Stimulated activated CD4-positive, alpha-beta T cell treated with anti-CD3 and anti-CD28 coated beads, Interleukin-4, amount 100 ng/mL, for 4 hours (primary cell): ENCODE measurements at regions not wholly inside any gene's neighbourhood (a gene's known extent, or its start where the extent isn't known, plus 50 kb on each side); places are given as distances from the start of the nearest gene placed in this dataset.
"Not testable (repeated sequence)": the region's sequence is repeated elsewhere in the genome, so short reads cannot be mapped to it uniquely, and the experiment has no call there.

ENCODE experiments used
- DNase-seq, 2 experiments: peaks; one replicate each; pipeline ENCODE4 v3.0.0-alpha.2; 2020

- DNase-seq: peak in 1 of 2 experiments; percentile 8
These were observed 100.8 kb downstream of the ABCC12 start for GRCh38 chr16:48054881-48055601.

- no peak for DNase-seq
These were observed 102.4 kb downstream of the ABCC12 start for GRCh38 chr16:48053418-48053745.

GRCh38 chr16:48052731-48053417 is 102.9 kb downstream of the ABCC12 start:
- no peak for DNase-seq

GRCh38 chr16:48050871-48051270 is 104.9 kb downstream of the ABCC12 start:
- DNase-seq: no peak

GRCh38 chr16:48049847-48050246 is 105.9 kb downstream of the ABCC12 start:
- DNase-seq: no peak

DNA sequence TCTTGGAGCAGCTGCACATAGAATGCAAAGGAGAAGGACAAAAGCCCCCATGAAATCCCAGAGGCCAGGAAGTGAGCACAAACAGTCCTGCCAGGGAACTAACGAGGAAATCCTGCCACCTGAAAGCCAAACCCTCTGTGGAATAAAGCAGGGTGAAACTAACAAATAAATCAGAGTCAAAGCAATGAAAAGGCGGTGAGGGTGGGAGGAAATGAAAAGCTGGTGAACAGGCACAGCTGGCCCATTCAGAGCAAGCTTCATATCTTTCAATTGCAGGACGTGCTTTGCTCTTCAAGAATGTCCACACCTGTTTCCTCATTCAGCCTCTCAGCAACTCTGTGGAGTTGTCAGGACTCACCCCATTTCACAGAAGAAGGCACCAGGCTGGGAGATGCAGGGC is 108.1 kb downstream of the ABCC12 start:
- DNase-seq: no peak

- no peak for DNase-seq
These were observed 108.6 kb downstream of the ABCC12 start for GRCh38 chr16:48047241-48047640.

- no peak for DNase-seq
These were observed 111.7 kb downstream of the ABCC12 start for GRCh38 chr16:48044117-48044516.

DNA sequence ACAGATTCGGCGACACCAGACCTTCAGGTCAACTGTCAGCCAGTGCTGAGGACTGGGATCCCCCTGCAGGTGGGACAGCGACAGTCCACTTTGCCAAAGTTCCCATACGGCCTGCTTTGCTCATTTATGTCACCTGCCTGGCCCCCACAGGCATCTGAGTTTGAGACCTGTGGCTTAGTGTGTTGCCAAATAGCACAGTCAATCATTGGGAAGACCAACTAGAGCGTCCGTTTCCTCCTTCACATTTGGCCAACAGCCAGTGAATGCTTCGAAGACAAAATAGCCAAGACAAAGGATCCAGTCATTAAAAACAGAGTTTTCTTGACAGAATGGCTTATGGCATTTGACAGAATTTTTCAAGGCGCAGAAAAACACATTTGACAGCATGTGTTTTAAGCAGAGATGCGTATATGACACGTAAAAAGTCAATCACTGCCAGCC is 113.8 kb downstream of the ABCC12 start:
- DNase-seq: no peak

DNA sequence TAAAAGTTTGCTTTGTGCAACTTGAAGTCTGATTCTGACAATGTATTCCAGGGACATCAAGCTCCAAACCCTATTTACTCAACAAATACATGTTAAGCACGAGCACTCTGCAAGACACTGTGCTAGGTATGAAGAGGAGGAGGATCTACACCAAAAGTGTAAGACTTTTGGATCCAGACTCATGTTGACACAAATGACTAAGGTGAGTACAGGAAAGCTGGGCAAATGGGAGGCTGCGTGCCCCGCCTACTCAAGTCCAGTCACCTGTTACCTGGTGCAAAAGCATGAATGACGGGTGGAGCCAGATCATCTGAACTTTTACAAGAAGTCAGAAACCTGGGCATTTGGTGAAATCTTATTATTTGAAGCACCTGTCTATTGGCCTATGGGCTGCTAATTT is 120.7 kb downstream of the ABCC12 start:
- no peak for DNase-seq

GRCh38 chr16:48030926-48031325 is 124.9 kb downstream of the ABCC12 start:
- no peak for DNase-seq

- DNase-seq: no peak
These were observed 126.0 kb downstream of the ABCC12 start for GRCh38 chr16:48029768-48030167.

- DNase-seq: no peak
These were observed 130.4 kb downstream of the ABCC12 start for GRCh38 chr16:48025359-48025758.

- DNase-seq: no peak
These were observed 131.8 kb downstream of the ABCC12 start for GRCh38 chr16:48024042-48024441.

GRCh38 chr16:48022496-48022895 is 133.3 kb downstream of the ABCC12 start:
- no peak for DNase-seq

- not testable (repeated sequence) for DNase-seq
These were observed 135.2 kb downstream of the ABCC12 start for GRCh38 chr16:48020617-48021016.

DNA sequence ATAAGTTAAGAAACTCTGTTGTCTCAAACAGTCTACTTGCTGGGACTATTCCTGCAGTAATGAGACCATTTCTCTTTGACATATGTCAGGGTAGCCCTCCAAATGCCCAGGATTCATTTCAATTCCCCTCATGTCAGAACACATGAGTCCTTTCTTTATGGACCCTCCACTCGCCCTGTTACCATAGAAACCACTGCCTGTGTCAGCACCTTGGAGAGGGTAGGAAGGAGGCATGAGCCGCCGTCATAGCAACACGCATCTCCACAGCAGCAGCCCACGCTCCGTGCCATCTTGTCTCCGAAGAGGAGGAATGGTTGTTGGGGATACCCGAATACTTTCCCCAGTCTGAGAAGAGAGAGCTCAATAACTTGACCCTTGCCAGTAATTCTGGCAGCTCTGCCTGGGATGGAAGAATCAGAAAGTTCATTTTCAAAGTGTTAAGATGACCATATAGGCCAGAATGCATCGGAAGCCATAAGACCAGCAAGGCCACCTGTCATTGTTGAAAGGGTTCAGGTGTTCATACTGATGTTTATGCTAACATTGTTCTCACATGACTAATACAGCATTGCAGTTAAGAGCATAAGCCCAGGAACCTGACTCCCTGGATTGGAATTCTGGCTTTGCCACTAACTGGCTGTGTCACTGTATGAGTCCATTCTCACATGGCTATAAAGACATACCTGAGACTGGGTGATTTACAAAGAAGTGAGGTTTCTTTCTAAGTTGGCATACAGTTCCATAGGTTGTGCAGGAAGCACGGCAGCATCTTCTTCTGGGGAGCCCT is 141.3 kb downstream of the ABCC12 start:
- no peak for DNase-seq

GRCh38 chr16:48013491-48013901 is 142.3 kb downstream of the ABCC12 start:
- no peak for DNase-seq

- no peak for DNase-seq
These were observed 143.7 kb downstream of the ABCC12 start for GRCh38 chr16:48011878-48012658.

GRCh38 chr16:48011466-48011865 is 144.3 kb downstream of the ABCC12 start:
- DNase-seq: no peak

GRCh38 chr16:48008011-48008525 is 147.7 kb downstream of the ABCC12 start:
- no peak for DNase-seq

GRCh38 chr16:48004141-48004695 is 151.6 kb downstream of the ABCC12 start:
- DNase-seq: no peak
